Neuron (in vitro differentiated cells): ENCODE measurements at regions not wholly inside any gene's neighbourhood (a gene's known extent, or its start where the extent isn't known, plus 50 kb on each side); places are given as distances from the start of the nearest gene placed in this dataset.

Source experiments
- H2AFZ ChIP-seq: one replicate; pipeline ENCODE4 v1.6.1; 2013; ENCODE audit warnings: low read depth, mild to moderate bottlenecking, inconsistent platforms, low read length, moderate library complexity
- H3K27me3 ChIP-seq: one replicate; pipeline ENCODE4 v1.6.1; 2013; ENCODE audit warnings: low read length; ENCODE audit not compliant: insufficient read depth
- H3K36me3 ChIP-seq: one replicate; pipeline ENCODE4 v1.6.1; 2013; ENCODE audit warnings: low read length; ENCODE audit not compliant: insufficient read depth
- H3K4me1 ChIP-seq: one replicate; pipeline ENCODE4 v1.6.1; 2013; ENCODE audit warnings: low read length; ENCODE audit not compliant: insufficient read depth
- H3K4me3 ChIP-seq: 2 replicates; pipeline ENCODE4 v1.5.1; 2013; ENCODE audit warnings: mild to moderate bottlenecking, low read length, moderate library complexity
- H3K9me3 ChIP-seq: one replicate; pipeline ENCODE4 v1.6.1; 2013; ENCODE audit warnings: low read length

DNA sequence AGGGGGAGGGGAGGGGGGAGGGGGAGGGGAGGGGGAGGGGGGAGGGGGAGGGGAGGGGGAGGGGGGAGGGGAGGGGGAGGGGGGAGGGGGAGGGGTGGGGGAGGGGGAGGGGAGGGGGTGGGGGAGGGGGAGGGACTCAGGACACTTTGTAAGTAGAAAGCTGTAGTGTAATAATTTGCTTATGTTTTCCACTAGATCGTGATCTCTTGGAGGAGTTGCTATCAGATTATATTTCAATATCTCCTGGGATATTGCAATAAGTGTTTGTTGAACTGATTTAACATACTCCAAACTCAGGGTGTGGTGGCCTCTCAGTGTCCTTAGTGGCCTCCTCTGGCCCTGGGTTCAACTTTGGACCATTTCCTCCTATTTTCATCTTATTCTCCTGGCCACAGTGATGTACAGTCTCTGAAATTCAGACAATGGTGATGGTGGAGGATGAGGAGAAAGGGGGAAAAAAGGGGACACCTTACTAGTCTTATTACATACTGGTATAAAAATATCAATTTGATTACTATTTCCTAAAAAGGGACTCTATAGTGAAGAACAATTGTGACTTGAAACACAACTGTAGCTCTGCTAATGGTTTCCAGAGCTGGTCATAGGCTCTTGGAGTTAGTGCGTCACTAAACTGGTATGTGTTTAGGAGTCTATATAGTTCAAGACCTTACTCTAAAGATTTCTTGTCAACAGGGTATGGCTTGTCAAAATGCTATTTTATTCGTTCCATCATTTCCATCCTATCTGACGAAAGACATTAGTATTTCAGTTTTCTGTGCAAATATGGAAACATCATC is 89.6 kb downstream of the DDX1 start:
- Histone ChIP-seq H3K4me3 (no peak overlapping the region), H3K27me3 (no peaks in the 10 kb centered on the region), H3K4me1 (peaks cover 9% of the 10 kb centered on the region), H2AFZ (no peak overlapping the region), H3K9me3 (no peaks in the 10 kb centered on the region), H3K36me3 (no peaks in the 10 kb centered on the region)

DNA sequence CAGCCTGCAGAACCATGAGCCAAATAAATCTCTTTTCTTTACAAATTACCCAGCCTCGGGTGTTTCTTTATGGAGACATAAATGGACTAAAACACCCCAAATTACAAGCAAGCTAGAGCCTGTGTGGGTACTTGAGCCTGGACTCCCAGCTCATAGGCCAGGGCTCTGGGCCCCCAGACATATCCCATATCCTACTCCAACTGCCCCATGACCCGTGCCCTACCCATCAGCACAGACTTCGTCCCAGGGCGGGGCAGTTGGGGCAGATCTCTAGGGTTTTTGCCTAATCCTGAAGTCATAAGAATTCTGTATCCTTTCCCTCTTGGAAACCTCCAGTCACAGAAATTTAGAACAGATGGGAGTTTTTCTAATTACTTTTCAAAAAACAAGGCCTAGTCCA is 90.7 kb downstream of the DDX1 start:
- Histone ChIP-seq H3K36me3 (no peaks in the 10 kb centered on the region), H3K9me3 (no peaks in the 10 kb centered on the region), H3K4me3 (no peak overlapping the region), H3K4me1 (peaks cover 7% of the 10 kb centered on the region), H2AFZ (no peak overlapping the region), H3K27me3 (no peaks in the 10 kb centered on the region)

DNA sequence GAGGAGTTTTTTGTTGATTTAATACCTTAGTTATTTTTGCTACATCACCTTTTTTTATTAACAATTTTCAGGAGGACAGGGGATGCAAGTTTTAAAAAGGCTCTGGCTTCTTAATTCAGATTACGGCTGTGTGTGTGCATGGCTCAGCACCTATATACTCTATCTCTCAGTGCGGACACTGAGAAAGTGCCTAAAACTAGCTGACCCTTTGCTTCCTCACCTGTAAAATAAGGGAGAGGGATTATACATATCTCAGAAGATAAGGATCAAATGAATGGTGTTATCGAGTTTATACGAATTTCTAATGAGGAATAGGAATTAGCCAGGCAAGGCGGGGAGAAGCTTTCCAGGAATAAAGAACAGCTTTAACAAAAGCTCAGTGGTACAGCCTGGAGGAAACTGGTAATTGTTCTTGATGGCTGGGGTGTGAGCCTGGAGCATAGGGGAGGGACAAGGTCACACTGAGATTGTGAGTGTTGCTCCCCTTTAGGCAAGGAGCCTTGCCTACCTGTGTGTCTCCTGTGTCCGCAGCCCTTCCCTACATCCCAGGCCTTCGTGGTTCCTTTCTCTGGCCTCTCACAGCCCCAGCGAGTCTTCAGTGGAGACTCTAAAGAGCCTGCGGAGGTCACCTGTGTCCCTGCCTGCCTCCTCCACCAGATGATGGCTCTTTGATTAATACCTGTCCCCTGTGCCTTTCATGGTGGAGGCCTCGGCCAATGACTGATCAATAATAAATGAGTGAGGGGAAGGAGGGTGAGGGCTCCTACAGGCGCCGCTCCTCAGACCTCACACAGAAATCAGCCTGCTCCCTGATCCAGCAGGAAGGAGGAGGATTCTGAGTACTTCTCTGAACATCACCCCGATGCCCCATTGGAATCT is 92.7 kb downstream of the DDX1 start:
- no peaks in the 10 kb centered on the region for H3K9me3 ChIP-seq
- no peaks in the 10 kb centered on the region for H3K36me3 ChIP-seq
- no peak overlapping the region for H2AFZ ChIP-seq
- no peak overlapping the region for H3K4me3 ChIP-seq
- no peaks in the 10 kb centered on the region for H3K27me3 ChIP-seq
- peaks cover 7% of the 10 kb centered on the region for H3K4me1 ChIP-seq

DNA sequence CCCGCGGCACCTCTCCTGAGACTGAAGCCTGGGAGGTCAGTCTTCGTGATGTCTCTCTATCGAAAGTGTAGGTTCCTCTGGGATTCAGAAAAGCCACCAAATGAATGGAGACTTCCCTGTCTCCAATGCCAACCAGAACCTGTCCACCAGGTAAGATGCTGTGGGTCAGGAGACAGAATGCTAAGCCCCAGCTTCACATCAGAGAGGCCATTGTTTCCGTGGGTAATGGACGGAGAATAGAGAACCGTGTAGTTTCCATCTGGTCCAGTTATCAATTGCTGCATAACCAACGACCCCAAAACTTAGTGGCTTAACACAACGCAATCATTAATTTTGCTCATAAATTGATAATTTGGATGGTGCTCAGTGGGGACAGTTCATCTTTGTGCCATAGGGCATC is 93.5 kb downstream of the DDX1 start:
- Histone ChIP-seq H3K27me3 (no peaks in the 10 kb centered on the region), H3K9me3 (no peaks in the 10 kb centered on the region), H2AFZ (no peak overlapping the region), H3K4me1 (peaks cover 7% of the 10 kb centered on the region), H3K36me3 (no peaks in the 10 kb centered on the region), H3K4me3 (no peak overlapping the region)

DNA sequence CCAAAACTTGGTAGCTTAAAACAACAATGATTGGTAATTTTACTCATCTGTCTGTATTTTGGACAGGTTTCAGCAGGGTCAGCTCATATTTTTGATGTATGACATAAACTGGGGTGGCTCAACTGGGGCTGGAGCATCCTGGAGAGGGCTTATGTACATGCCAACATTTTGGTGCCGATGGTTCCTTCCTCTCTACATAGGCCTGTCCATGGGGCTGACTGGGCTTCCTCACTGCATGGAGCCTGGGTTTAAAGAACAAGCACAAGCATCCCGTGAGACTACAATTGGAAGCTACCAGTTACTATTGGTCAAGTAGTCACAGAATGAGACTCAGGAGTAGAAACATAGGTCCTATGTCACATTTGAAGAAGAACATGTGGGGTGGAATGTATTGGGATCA is 95.0 kb downstream of the DDX1 start:
- Histone ChIP-seq H3K4me3 (no peak overlapping the region), H3K9me3 (no peaks in the 10 kb centered on the region), H3K36me3 (no peaks in the 10 kb centered on the region)

DNA sequence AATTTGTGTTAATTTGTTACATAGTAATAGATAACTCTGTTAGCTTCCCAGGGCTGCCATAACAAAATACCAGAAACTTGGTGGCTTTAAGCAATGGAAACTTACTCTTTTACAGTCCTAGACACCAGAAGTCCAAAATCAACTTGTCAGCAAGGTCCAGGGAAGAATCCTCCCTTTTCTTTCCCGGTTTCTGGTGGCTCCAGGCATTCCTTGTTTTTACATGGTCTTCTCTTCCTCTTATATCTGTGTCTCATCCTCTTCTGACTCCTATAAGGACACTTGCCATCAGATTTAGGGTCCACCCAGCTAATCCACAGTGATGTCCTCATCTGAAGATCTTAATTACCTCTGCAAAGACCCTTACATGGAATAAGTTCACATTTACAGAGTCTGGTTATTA is 95.6 kb downstream of the DDX1 start:
- Histone ChIP-seq H3K27me3 (no peaks in the 10 kb centered on the region), H3K9me3 (no peaks in the 10 kb centered on the region)

More for the DNA sequence above, 95.0 kb downstream of the DDX1 start:
- no peak overlapping the region for H2AFZ ChIP-seq
- no peaks in the 10 kb centered on the region for H3K27me3 ChIP-seq
- H3K4me1 ChIP-seq, result peaks cover 7% of the 10 kb centered on the region

DNA sequence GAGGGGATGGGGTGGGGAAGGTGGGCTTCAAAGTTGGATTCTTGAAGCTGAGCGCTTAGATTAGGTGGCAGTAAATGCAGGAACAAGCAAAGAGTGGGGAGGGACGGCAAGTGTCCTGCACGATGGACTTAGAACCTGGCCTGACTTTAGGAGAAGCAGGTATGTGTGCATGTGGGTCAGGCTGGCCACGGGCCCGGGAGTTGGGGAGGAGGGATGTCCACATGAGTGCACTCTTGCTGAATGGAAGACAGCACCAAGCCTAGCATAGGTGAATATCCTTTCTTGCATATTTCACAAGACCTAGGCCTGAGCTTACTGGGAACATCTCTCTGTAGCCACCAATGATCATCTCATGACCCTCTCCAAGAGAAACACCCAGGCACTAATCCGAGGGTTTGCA is 96.1 kb downstream of the DDX1 start:
- peaks cover 7% of the 10 kb centered on the region for H3K4me1 ChIP-seq
- H3K27me3 ChIP-seq, result no peaks in the 10 kb centered on the region
- H3K9me3 ChIP-seq, result no peaks in the 10 kb centered on the region
- no peak overlapping the region for H2AFZ ChIP-seq
- H3K36me3 ChIP-seq, result no peaks in the 10 kb centered on the region
- H3K4me3 ChIP-seq, result no peak overlapping the region

More for the DNA sequence above, 95.6 kb downstream of the DDX1 start:
- H2AFZ ChIP-seq, result no peak overlapping the region
- H3K4me1 ChIP-seq, result peaks cover 7% of the 10 kb centered on the region
- H3K36me3 ChIP-seq, result no peaks in the 10 kb centered on the region
- H3K4me3 ChIP-seq, result no peak overlapping the region

DNA sequence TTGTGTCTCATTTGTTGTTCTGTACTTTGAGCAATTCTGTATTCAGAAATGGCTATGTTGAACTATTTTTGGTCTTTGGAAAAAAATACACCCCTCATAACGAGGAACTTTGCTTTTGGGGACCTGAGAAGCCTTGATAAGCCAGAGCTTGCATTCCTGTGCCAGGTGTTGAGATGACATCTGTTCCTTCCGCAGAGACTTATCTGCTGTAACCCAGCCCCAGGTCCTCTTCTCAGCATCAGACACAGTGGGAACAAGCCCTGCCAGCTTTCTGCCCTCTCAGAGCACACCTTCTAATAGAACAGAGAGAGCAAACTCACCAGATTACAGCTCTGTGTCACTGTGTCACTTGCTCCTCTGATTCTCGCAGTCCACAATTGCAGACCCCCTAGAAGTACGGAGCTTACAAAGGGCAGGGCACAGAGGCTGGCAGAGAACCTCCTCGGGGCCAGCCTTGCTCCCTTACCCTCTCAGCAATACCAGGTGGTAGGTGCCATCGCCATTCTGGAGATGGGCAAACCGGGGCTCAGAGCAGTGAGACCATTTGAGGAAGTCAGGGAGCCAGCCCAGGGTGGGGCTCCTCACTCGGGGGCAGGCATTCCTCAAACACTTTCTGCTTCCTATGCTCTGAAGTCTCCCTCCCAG is 97.4 kb downstream of the DDX1 start:
- no peaks in the 10 kb centered on the region for H3K9me3 ChIP-seq
- no peak overlapping the region for H2AFZ ChIP-seq
- H3K27me3 ChIP-seq, result no peaks in the 10 kb centered on the region
- no peaks in the 10 kb centered on the region for H3K36me3 ChIP-seq
- H3K4me3 ChIP-seq, result no peak overlapping the region
- peaks cover 7% of the 10 kb centered on the region for H3K4me1 ChIP-seq

DNA sequence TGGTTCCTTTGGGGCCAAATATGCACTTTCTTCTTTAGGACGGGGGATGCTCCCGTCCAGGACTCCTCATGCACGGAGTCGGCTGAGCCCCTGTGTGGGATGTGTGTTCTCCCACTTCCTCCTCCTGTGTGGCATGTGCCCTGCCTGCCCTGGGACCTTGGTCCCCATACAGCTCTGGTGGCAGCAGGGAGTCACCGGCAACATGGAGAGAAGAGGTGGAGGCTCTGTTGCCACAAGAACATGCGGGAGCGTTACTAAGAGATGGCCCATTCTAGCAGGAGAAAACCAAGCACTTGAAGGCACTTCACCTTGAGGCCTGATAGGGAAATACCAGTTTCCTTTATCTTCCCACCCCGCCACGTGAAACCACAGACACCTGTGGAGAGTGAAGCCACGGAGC is 98.0 kb downstream of the DDX1 start:
- Histone ChIP-seq H3K4me3 (no peak overlapping the region), H3K27me3 (no peaks in the 10 kb centered on the region), H3K9me3 (no peaks in the 10 kb centered on the region), H3K36me3 (no peaks in the 10 kb centered on the region), H3K4me1 (peaks cover 3% of the 10 kb centered on the region), H2AFZ (no peak overlapping the region)

DNA sequence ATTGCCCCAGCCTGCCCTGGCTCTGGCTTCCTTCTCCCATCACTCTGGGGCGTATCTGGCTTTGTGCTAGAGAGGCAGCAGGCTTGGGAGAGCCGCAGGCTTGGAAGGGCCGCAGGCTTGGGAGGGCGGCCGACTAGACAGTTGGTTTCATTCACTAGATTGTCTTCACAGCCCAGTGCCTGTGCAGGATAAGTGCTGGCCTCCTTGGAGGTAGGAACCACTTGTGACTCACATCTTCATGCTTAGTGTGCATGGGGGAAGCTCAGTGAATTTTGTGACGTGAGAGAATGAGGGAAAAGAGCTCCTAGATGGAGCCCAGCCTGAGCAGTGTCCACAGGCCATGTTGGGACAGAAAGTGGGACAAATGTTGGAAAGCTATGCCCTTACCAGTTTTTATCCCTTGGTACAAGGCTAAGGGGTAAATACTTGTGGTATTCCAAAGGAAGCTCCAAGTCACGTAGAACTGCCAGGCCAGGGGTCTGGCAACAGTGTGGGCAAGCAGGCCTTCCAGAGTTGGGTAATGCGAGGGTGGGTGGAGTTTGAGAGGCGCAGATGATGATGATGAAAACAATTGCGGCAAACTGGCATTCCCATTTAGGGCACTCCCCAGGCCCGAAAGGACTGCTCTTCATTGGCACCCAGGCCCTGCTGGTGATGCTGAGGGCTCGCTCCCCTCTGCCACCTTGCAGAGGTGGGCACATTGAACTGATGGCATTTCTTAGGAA is 100.1 kb downstream of the DDX1 start:
- Histone ChIP-seq H3K27me3 (no peaks in the 10 kb centered on the region), H3K4me3 (no peak overlapping the region), H2AFZ (no peak overlapping the region), H3K9me3 (no peaks in the 10 kb centered on the region), H3K36me3 (no peaks in the 10 kb centered on the region), H3K4me1 (peaks cover 4% of the 10 kb centered on the region)

DNA sequence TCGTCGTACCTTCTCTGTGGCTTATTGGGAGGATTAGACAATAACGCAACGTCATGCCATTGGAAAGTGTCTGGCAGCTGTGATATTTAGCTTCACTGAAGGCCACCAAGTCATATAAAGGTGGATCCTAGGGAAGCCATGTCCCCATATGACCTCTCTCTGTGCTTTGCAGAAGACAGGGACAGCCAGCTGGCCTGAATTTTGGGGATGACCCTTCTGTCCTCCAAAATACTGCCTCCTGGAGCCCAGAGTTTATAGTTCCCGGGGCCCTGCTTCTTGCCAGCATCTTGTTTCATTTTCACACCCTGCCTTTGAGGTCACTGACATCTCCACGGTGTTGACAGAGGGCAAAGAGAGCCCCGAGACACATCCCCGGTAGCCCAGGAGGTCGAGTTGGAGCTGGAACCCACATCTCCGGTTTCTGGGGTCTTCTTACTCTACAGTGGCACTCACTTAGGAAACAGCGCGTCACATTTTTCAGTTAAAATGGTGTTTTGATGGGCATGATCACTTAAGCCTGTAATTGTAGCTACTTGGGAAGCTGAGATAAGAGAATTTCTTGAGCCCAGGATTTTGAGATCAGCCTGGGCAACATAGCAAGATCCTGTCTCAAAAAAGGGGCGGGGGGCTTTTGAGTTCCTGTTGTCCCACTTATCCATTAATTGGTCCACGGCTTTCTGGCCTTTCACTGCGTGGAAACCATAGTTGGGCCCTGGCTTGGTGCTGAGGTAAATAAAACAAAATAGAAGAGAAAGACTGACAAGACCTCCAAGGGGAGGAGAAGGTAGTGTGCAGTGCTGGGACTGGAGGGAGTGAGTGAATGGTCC is 101.1 kb downstream of the DDX1 start:
- no peak overlapping the region for H2AFZ ChIP-seq
- H3K36me3 ChIP-seq, result no peaks in the 10 kb centered on the region
- no peaks in the 10 kb centered on the region for H3K27me3 ChIP-seq
- peaks cover 4% of the 10 kb centered on the region for H3K4me1 ChIP-seq
- H3K9me3 ChIP-seq, result no peaks in the 10 kb centered on the region
- no peak overlapping the region for H3K4me3 ChIP-seq

DNA sequence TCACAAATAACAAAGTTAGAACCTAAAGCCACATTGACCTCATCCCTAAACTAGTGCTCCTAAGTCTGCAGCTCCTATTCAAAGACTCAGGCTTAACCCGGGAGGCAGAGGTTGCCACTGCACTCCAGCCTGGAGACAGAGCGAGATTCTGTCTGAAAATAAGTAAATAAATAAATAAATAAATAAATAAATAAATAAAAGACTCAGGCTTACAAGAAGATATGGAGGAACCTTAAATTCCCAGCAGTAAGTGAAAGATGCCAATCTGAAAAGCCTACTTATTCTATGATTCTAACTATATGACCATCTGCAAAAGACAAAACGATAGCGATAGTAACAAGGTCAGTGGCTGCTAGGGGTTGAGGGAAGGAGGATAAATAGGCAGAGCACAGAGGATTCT is 101.7 kb downstream of the DDX1 start:
- Histone ChIP-seq H3K27me3 (no peaks in the 10 kb centered on the region), H3K36me3 (no peaks in the 10 kb centered on the region), H3K9me3 (no peaks in the 10 kb centered on the region), H3K4me1 (peaks cover 4% of the 10 kb centered on the region), H2AFZ (no peak overlapping the region), H3K4me3 (no peak overlapping the region)
